Loucy (cell line): ENCODE measurements at regions not wholly inside any gene's neighbourhood (a gene's known extent, or its start where the extent isn't known, plus 50 kb on each side); places are given as distances from the start of the nearest gene placed in this dataset.

ENCODE experiments used
- H2AFZ ChIP-seq: fragments of 200-600 bp; sonication (generic); 2 replicates; pipeline ENCODE4 v1.6.0; 2016; ENCODE audit warnings: antibody characterized with exemption, mild to moderate bottlenecking, low read length, moderate library complexity
- H3F3A ChIP-seq: fragments of 200-600 bp; 2 replicates; pipeline ENCODE4 v1.6.0; 2016; ENCODE audit warnings: antibody characterized with exemption, low read depth, mild to moderate bottlenecking
- H3K27me3 ChIP-seq: fragments of 200-600 bp; sonication (generic); 2 replicates; pipeline ENCODE4 v1.6.1; 2014; ENCODE audit warnings: low read length, mild to moderate bottlenecking; ENCODE audit not compliant: insufficient read depth, poor library complexity, severe bottlenecking
- H3K36me3 ChIP-seq: fragments of 200-600 bp; sonication (generic); 2 replicates; pipeline ENCODE4 v1.6.1; 2016; ENCODE audit warnings: low read length; ENCODE audit not compliant: insufficient read depth
- H3K4me1 ChIP-seq: fragments of 200-600 bp; sonication (generic); 2 replicates; pipeline ENCODE4 v1.5.1; 2014; ENCODE audit warnings: low read length, mild to moderate bottlenecking; ENCODE audit not compliant: insufficient read depth, poor library complexity, severe bottlenecking
- H3K4me2 ChIP-seq: fragments of 200-600 bp; sonication (generic); 2 replicates; pipeline ENCODE4 v1.6.0; 2014; ENCODE audit warnings: antibody characterized with exemption, low read length, low read depth, mild to moderate bottlenecking; ENCODE audit not compliant: poor library complexity, severe bottlenecking
- H3K4me3 ChIP-seq: fragments of 200-600 bp; sonication (generic); 2 replicates; pipeline ENCODE4 v1.5.1; 2014; ENCODE audit warnings: low read length, mild to moderate bottlenecking, mixed read lengths; ENCODE audit not compliant: poor library complexity, severe bottlenecking
- H3K79me2 ChIP-seq: fragments of 200-600 bp; sonication (generic); 2 replicates; pipeline ENCODE4 v1.6.1; 2014; ENCODE audit warnings: low read length; ENCODE audit not compliant: insufficient read depth
- H3K9ac ChIP-seq: fragments of 200-600 bp; sonication (generic); 2 replicates; pipeline ENCODE4 v1.6.0; 2014; ENCODE audit warnings: mild to moderate bottlenecking, low read depth, low read length, moderate library complexity; ENCODE audit not compliant: poor library complexity, severe bottlenecking
- H3K9me2 ChIP-seq: fragments of 200-600 bp; sonication (generic); replicated peaks from 2 replicates; pipeline ENCODE4 v1.6.1; 2016; ENCODE audit warnings: low read depth, low read length, mixed read lengths
- H3K9me3 ChIP-seq: fragments of 200-600 bp; sonication (generic); 2 replicates; pipeline ENCODE4 v1.6.1; 2014; ENCODE audit warnings: mild to moderate bottlenecking, antibody characterized with exemption, low read length, low read depth; ENCODE audit not compliant: insufficient read depth
- H4K20me1 ChIP-seq: fragments of 200-600 bp; sonication (generic); 2 replicates; pipeline ENCODE4 v1.6.0; 2014; ENCODE audit warnings: antibody characterized with exemption, low read length, mild to moderate bottlenecking; ENCODE audit not compliant: insufficient read depth, poor library complexity, severe bottlenecking
- CTCF ChIP-seq: fragments of 200-600 bp; sonication (generic); conservative IDR thresholded peaks from 2 replicates; pipeline ENCODE4 v1.5.1; 2014; ENCODE audit warnings: mild to moderate bottlenecking, antibody characterized with exemption, low read length
- EZH2phosphoT487 ChIP-seq: fragments of 200-600 bp; IDR thresholded peaks from 2 replicates; pipeline ENCODE4 v1.6.1; 2018; ENCODE audit warnings: antibody characterized with exemption, mild to moderate bottlenecking, moderate library complexity, borderline replicate concordance

GRCh38 chr3:8237893-8238292 lies 263.7 kb upstream of the LMCD1 start:
- Histone ChIP-seq H3K9ac (no peak overlapping the region), H3K4me2 (no peak overlapping the region), H3K36me3 (no peaks in the 10 kb centered on the region), H4K20me1 (no peaks in the 10 kb centered on the region), H3K9me2 (no peaks in the 10 kb centered on the region), H3K79me2 (no peaks in the 10 kb centered on the region), H3K9me3 (no peaks in the 10 kb centered on the region), H3F3A (no peaks in the 10 kb centered on the region), H3K4me1 (no peaks in the 10 kb centered on the region), H3K4me3 (no peak overlapping the region), H2AFZ (no peak overlapping the region), H3K27me3 (no peaks in the 10 kb centered on the region)
- TF ChIP-seq CTCF (no peak), EZH2phosphoT487 (no peak)

- no peak overlapping the region for H3K4me2 ChIP-seq
- no peaks in the 10 kb centered on the region for H3K4me1 ChIP-seq
- H3K36me3 ChIP-seq, result no peaks in the 10 kb centered on the region
- no peaks in the 10 kb centered on the region for H3K79me2 ChIP-seq
- H3K27me3 ChIP-seq, result no peaks in the 10 kb centered on the region
- no peaks in the 10 kb centered on the region for H3K9me2 ChIP-seq
- no peaks in the 10 kb centered on the region for H4K20me1 ChIP-seq
- H3F3A ChIP-seq, result no peaks in the 10 kb centered on the region
- H3K9ac ChIP-seq, result no peak overlapping the region
- H3K9me3 ChIP-seq, result no peaks in the 10 kb centered on the region
- no peak overlapping the region for H2AFZ ChIP-seq
- TF ChIP-seq CTCF, result no peak
- TF ChIP-seq EZH2phosphoT487, result no peak
- no peak overlapping the region for H3K4me3 ChIP-seq
Measured at GRCh38 chr3:8238432-8238831, 263.2 kb upstream of the LMCD1 start.

DNA sequence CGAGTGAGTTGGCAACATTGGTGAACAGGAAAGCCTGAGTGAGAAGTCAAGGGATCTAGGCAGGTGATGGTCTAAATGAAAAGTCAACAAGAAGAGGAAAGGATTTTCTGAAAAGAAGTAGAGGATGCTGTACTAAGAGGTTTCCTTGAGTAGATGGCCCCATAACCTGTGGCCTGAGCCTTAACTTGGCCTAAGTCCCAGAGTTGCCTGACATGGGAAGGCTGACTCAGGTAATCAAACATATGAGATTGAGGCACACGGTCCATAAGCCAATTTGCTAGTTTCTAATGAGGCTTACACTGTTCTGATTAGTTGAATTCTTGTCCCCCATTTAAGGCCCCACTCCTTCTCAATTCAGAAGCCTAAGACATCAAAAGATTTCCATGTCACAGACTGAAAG lies 262.5 kb upstream of the LMCD1 start:
- Histone ChIP-seq H3K79me2 (no peaks in the 10 kb centered on the region), H4K20me1 (no peaks in the 10 kb centered on the region), H3K4me2 (no peak overlapping the region), H3K36me3 (no peaks in the 10 kb centered on the region), H3K9me2 (no peaks in the 10 kb centered on the region), H3K4me3 (no peak overlapping the region), H3K9ac (no peak overlapping the region), H3F3A (no peaks in the 10 kb centered on the region), H3K27me3 (no peaks in the 10 kb centered on the region), H3K9me3 (no peaks in the 10 kb centered on the region), H3K4me1 (no peaks in the 10 kb centered on the region), H2AFZ (no peak overlapping the region)
- TF ChIP-seq EZH2phosphoT487 (no peak), CTCF (no peak)
